SK-N-SH (cell line): ENCODE measurements at regions not wholly inside any gene's neighbourhood (a gene's known extent, or its start where the extent isn't known, plus 50 kb on each side); places are given as distances from the start of the nearest gene placed in this dataset.

Experiments used
- CTCF ChIA-PET: fragments of 300-600, 350-600 bp; formaldehyde crosslinking; extraction: SDS; loops from one replicate; lab custom pipeline; 2021; lab: Yijun Ruan, JAX
- POLR2A ChIA-PET: fragments of 350-600 bp; sonication (Branson Sonifier 250); formaldehyde crosslinking; extraction: SDS; loops from one replicate; lab custom pipeline; 2020; ENCODE audit warnings: antibody characterized with exemption, inconsistent platforms; lab: Yijun Ruan, JAX
- DNase-seq: peaks from one replicate; pipeline ENCODE4 v3.0.0; 2012
- H2AFZ ChIP-seq: fragments of 200-600 bp; sonication (generic); 2 replicates; pipeline ENCODE4 v1.8.1; 2016; ENCODE audit warnings: antibody characterized with exemption, mild to moderate bottlenecking, low read depth
- H3F3A ChIP-seq: fragments of 200-600 bp; sonication (generic); replicated peaks from 2 replicates; pipeline ENCODE3; 2016; ENCODE audit warnings: antibody characterized with exemption, mild to moderate bottlenecking; ENCODE audit not compliant: insufficient read depth
- H3K27ac ChIP-seq, 2 experiments: fragments of 200-500 bp in 1 of 2; fragments of 200-600 bp in 1 of 2; sonication (Bioruptor generic) in 1 of 2; sonication (generic), shearing (Covaris generic) in 1 of 2; 2 replicates each; pipeline versions ENCODE4 v1.5.1 to v1.6.1; 2014 to 2016; ENCODE audit warnings: low read depth in 2 of 2, inconsistent platforms in 1 of 2, low read length in 1 of 2, mild to moderate bottlenecking in 1 of 2, mixed read lengths in 1 of 2
- H3K27me3 ChIP-seq: fragments of 200-600 bp; sonication (generic), shearing (Covaris generic); 2 replicates; pipeline ENCODE4 v1.6.1; 2016; ENCODE audit warnings: mixed run types; ENCODE audit not compliant: insufficient read depth
- H3K36me3 ChIP-seq, 2 experiments: fragments of 200-500 bp in 1 of 2; fragments of 200-600 bp in 1 of 2; sonication (Bioruptor generic) in 1 of 2; sonication (generic) in 1 of 2; replicated peaks in 1 of 2; 2 replicates each; pipeline versions ENCODE3 to v1.5.1; 2014 to 2016; ENCODE audit warnings: low read length in 1 of 2, mild to moderate bottlenecking in 1 of 2; ENCODE audit not compliant: insufficient read depth in 2 of 2, control insufficient read depth in 1 of 2
- H3K4me1 ChIP-seq, 2 experiments: fragments of 200-500 bp in 1 of 2; fragments of 200-600 bp in 1 of 2; sonication (Bioruptor generic) in 1 of 2; sonication (generic), shearing (Covaris generic) in 1 of 2; 2 replicates each; pipeline versions ENCODE4 v1.5.1 to v1.6.1; 2014 to 2016; ENCODE audit warnings: low read depth in 1 of 2, low read length in 1 of 2, mixed run types in 1 of 2; ENCODE audit not compliant: insufficient read depth in 2 of 2, control insufficient read depth in 1 of 2
- H3K4me2 ChIP-seq: fragments of 200-600 bp; sonication (generic), shearing (Covaris generic); 2 replicates; pipeline ENCODE4 v1.6.1; 2017; ENCODE audit warnings: mixed run types
- H3K4me3 ChIP-seq, 2 experiments: fragments of 200-500 bp in 1 of 2; fragments of 200-600 bp in 1 of 2; sonication (Bioruptor generic) in 1 of 2; sonication (generic), shearing (Covaris generic) in 1 of 2; 2 replicates each; pipeline versions ENCODE4 v1.5.1 to v1.8.1; 2014 to 2016; ENCODE audit warnings: low read depth in 2 of 2, inconsistent platforms in 1 of 2, low read length in 1 of 2, mild to moderate bottlenecking in 1 of 2, mixed read lengths in 1 of 2, moderate library complexity in 1 of 2
- H3K79me2 ChIP-seq: fragments of 200-600 bp; sonication (generic); 2 replicates; pipeline ENCODE4 v1.8.1; 2017; ENCODE audit warnings: mild to moderate bottlenecking; ENCODE audit not compliant: insufficient read depth
- H3K9ac ChIP-seq: fragments of 200-600 bp; sonication (generic); 2 replicates; pipeline ENCODE4 v1.6.1; 2017; ENCODE audit warnings: mixed run types
- H3K9me2 ChIP-seq: fragments of 200-600 bp; sonication (generic); 2 replicates; pipeline ENCODE4 v1.6.1; 2017; ENCODE audit warnings: mixed run types
- H3K9me3 ChIP-seq: fragments of 200-600 bp; sonication (generic); 2 replicates; pipeline ENCODE4 v1.6.1; 2017; ENCODE audit warnings: mixed run types, mild to moderate bottlenecking, moderate library complexity
- H4K20me1 ChIP-seq: fragments of 200-600 bp; sonication (generic); 2 replicates; pipeline ENCODE4 v1.6.1; 2017; ENCODE audit warnings: mild to moderate bottlenecking, mixed run types; ENCODE audit not compliant: insufficient read depth
- CHD2 ChIP-seq: fragments of 150-350 bp; IDR thresholded peaks from 2 replicates; pipeline ENCODE4 v1.6.1; 2018; ENCODE audit warnings: low read length; ENCODE audit not compliant: partially characterized antibody
- CTCF ChIP-seq: fragments of 200-600 bp; sonication (generic); IDR thresholded peaks from 2 replicates; pipeline ENCODE4 v1.6.1; 2017; ENCODE audit warnings: antibody characterized with exemption, mild to moderate bottlenecking, moderate library complexity
- EZH2phosphoT487 ChIP-seq: fragments of 200-600 bp; sonication (generic); IDR thresholded peaks from 2 replicates; pipeline ENCODE4 v1.6.1; 2017; ENCODE audit warnings: low read depth, mixed run types, mild to moderate bottlenecking, antibody characterized with exemption, moderate library complexity, borderline replicate concordance
- FOXJ3 ChIP-seq: sonication (generic); formaldehyde crosslinking; IDR thresholded peaks from 2 replicates; pipeline ENCODE4 v1.5.1; 2020; ENCODE audit warnings: mild to moderate bottlenecking, missing genetic modification reagents
- GABPA ChIP-seq: IDR thresholded peaks from 2 replicates; pipeline ENCODE4 v1.4.0; 2012; ENCODE audit warnings: low read depth, mild to moderate bottlenecking
- NFIC ChIP-seq: IDR thresholded peaks from 2 replicates; pipeline ENCODE4 v1.4.0; 2012; ENCODE audit warnings: borderline replicate concordance
- RCOR1 ChIP-seq: fragments of 150-350 bp; IDR thresholded peaks from 2 replicates; pipeline ENCODE4 v1.6.1; 2017; ENCODE audit warnings: antibody characterized with exemption, low read length
- RXRA ChIP-seq: IDR thresholded peaks from 2 replicates; pipeline ENCODE4 v1.4.0; 2012; ENCODE audit warnings: low read depth, mild to moderate bottlenecking, borderline replicate concordance
- TAF1 ChIP-seq: IDR thresholded peaks from 2 replicates; pipeline ENCODE4 v1.6.1; 2012; ENCODE audit warnings: low read depth, mild to moderate bottlenecking, low read length, moderate library complexity, borderline replicate concordance
- YY1 ChIP-seq: IDR thresholded peaks from 2 replicates; pipeline ENCODE4 v1.4.0; 2012; ENCODE audit warnings: low read depth, mild to moderate bottlenecking
- ZBTB33 ChIP-seq: IDR thresholded peaks from 2 replicates; pipeline ENCODE4 v1.4.0; 2012; ENCODE audit warnings: low read depth, borderline replicate concordance
- WGBS: methylation state at CpG from one replicate; pipeline ENCODE4 v1.1.6; 2017; ENCODE audit warnings: low lambda C conversion rate; 5-methylcytosine and 5-hydroxymethylcytosine counted together

- TF ChIP-seq GABPA (no peak), EZH2phosphoT487 (no peak), TAF1 (no peak), FOXJ3 (CRISPR knock-in tag) (no peak), CHD2 (no peak), ZBTB33 (peak; percentile 11; the same call in 1 of the 2 replicates), CTCF (no peak)
- TF ChIP-seq, all 33 proteins: peak for 15
These were observed 237.3 kb downstream of the OSR1 start (continued) for GRCh38 chr2:19120941-19121750.

GRCh38 chr2:19120181-19120580 lies 238.2 kb downstream of the OSR1 start:
- Histone ChIP-seq H3K4me1 (peaks cover 0 to 29% of the 10 kb centered on the region in 2 experiments; a peak in 3 of 4 replicates), H3F3A (peaks cover 9% of the 10 kb centered on the region), H3K9me2 (no peaks in the 10 kb centered on the region), H2AFZ (no peak overlapping the region)
- DNase-seq: no peak
- TF ChIP-seq NFIC (no peak), RCOR1 (no peak), RXRA (no peak), YY1 (no peak)
- TF ChIP-seq, all 33 proteins: peak for 0
- Histone ChIP-seq H3K79me2 (no peaks in the 10 kb centered on the region), H4K20me1 (no peaks in the 10 kb centered on the region), H3K36me3 (no peaks in the 10 kb centered on the region), H3K4me2 (no peak overlapping the region; the same call in 1 of the 2 replicates), H3K9ac (no peak overlapping the region), H3K9me3 (no peaks in the 10 kb centered on the region), H3K4me3 (no peak overlapping the region), H3K27me3 (no peaks in the 10 kb centered on the region), H3K27ac (peak overlapping the region in 1 of 2 experiments; percentile 71; a peak in 2 of 4 replicates)
- 63% methylated on average over 5 of the region's 5 CpGs for whole genome bisulfite sequencing
- ChIA-PET CTCF (interaction anchor here (1.1 kb wide), 1 partner anchor 116 kb away, joined by 3 read pairs; no protein-coding TSS in a partner anchor), POLR2A (no interaction called here)
